ENCODE measurements at regions not wholly inside any gene's neighbourhood (a gene's known extent, or its start where the extent isn't known, plus 50 kb on each side); places are given as distances from the start of the nearest gene placed in this dataset.
"Not testable (repeated sequence)": the region's sequence is repeated elsewhere in the genome, so short reads cannot be mapped to it uniquely, and the experiment has no call there.

DNA sequence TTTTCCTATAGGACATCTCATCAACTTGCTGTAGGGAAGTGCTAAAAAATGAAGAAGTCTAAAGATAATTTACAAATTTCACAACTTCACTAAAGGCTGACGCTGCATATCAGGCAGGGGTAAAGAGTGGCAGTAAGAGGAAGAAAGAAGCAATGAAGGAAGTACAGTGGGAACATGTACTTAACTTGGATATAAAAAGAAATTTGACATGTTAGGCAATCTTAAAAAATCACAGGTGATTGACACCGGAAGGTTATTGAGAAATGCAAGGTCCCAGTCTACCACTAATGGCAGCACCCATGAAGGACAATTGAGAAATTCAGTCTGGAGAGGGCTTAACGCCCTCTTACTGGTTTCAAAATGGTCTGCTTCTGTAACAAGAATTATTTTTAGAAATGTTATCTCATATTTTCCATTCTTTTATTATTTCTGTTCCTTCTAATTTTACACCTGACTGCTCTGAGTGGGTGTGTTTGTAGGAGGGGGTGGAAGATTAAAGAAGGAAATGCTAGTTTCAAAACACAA lies 358.1 kb downstream of the KCNJ2 start:
- no peak for DNase-seq

DNA sequence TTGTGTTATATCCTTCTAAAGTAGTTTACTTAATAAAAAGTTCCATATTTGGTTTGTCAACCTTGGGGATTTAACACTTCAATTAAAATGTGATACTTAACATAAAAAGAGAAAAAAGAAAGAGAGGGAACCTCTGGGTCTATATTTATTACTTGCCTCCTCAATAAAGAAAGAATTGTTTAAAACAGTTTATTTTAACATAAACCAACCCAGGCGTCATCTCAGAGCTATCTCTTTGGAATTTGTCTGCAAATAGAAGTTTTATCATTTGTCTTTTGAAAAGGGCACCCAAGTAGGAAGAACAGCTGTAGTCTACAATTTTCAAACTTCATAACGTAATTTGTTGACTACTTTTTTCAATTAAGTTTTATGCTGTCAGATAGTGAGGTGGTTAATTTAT lies 364.1 kb downstream of the KCNJ2 start:
- DNase-seq, result no peak

DNA sequence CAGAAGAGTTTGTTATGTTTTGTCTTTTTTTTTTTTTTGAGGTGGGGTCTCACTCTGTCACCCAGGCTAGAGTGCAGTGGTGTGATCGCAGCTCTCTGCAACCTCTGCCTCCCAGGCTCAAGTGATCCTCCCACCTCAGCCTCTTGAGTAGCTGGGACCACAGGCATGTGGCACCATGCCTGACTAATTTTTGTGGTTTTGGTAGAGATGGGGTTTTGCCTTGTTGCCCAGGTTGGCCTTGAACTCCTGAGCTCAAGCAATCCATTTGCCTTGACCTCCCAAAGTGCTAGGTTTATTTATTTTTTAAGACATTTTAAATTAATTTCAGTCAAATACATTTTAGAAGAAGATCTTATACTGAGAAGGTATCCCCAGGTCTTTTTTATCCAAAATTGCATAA lies 366.7 kb downstream of the KCNJ2 start:
- DNase-seq, result no peak

DNA sequence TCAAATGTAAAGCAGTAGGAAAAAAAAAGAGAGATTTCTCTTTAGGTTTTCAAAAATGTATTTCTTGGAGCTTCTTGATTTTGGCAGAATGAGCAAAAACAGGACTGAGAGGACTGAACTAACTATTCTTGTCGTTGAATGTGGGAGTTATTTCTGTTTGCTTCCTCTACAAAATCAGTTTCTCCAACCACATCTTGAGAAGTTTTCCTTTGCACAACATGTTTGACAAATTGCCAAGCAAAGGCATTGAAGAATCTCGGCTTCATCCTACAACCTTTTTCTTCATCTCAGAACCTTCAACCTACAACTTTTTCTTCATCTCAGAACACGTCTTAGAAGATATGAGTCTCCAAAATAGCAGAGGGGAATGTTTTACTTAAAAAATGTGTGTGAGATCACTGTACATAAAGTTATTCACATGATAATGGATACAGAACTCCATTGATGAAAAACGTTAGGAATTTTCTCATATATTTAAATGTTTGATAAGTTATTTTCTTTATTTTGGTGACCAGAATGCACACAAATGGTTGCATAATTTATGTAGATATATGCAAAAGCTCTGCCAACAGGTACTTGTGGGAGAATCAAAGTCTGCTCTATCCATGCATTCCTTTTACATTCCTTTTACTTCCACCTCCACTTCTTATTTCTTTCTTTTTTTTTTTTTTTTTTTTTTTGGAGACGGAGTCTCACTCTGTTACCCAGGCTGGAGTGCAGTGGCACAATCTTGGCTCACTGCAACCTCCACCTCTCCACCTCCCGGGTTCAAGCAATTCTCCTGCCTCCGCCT lies 370.0 kb downstream of the KCNJ2 start:
- no peak for DNase-seq

DNA sequence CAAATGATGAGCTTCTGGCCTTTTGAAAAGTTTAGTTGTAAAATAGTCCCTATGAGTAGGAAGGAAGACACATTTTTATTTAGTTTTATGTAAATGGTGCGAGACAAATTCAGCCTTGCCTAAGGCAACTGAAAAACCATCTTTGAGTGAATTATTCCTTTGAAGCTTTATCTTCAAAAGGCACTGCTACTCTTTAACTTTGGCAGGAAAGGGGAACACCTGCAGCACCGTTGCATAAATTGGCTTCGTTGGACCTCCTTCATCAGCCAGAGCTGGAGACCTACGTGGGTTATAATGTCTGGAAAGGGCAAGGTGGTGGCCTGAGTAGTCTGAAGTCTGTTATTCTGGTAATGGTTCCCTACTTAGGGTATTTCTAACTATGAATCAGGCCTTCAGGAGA lies 373.5 kb downstream of the KCNJ2 start:
- no peak for DNase-seq

DNA sequence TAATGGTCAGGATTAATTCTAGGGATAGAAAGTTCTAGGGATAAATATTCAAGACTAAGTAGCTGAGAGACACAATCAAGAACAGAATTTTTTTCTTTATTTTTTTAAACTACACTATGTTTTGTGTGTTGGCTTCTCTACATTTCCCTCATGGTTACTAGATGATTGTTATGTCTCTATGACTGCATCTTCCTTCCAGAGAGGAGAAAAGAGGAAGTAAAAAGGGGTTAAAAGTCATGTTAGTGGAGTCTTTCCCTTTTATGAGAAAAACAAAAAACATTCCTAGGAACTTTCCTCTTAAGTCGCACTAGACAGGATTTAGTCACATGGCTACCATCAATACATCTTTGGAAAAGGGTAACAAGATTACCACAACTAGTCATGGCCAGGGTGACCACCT lies 375.0 kb downstream of the KCNJ2 start:
- DNase-seq, result no peak

DNA sequence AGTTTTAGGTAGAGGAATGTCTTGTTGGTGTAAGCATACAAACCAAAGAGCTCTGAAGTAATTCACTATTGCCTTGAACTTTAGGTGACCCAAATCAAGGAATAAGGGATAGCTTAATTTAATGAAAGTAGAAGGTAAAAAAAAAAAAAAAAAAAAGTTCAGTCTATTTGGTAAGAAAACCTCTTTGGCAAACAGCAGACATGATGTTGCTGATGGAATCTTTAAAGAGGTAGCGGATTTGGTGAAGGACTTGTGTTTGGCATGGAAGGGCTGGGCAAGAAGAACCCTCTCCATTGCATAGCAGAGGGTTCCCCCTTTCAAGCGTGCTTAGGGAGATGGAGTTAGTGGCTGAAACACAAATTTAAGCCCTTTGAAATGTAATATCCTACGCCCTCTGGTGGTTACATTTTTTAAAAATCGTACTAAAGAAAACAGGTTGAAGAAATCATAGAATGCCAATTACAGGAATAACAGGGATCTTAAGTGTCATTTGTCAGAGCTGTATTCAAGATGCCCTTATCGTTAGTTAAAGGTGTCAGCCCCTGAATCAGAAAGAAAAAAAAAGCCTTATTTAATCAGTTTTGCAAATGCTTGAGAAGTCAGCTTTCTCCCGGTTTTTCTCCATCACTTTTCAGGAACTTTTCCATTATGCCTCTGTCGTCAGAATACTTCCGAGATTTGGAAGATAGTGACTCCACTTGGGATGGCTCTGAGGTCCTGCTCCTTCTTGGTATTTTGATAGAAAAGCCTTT lies 383.1 kb downstream of the KCNJ2 start:
- DNase-seq, result peak; percentile 22

DNA sequence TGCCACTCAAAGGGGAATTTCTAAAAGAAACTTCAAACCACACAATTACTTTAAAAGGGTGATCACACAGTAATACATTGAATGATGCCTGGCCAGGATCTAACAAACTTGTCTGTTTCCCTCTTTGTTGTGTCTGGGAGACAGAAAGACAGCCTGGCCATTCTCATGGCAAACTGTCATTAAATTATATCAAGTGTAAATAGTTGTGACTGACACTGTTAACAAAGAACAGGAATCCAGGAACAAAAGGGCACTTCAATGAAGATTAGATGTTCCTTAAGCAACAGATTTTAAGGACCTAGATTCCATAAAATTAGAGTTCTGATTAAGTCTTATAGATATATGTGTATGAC lies 383.6 kb downstream of the KCNJ2 start:
- no peak for DNase-seq

DNA sequence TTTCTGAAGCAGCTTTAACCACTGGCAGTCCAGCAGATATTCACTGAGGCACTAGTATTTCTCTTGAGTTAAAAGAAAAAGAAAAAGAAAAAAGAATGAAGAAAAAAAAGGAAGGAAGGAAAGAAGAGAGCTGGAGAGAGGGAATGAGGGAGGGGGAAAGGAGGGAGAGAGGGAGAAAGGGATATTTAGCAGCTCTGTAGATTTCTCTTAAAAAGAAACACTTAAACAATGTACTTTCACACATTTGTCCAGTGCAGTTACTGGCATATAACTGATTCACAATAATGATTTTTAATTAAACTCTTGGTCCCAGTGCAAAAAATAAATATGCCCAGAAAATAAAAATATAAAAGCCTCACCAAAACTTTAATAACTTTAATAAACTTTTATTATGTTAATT lies 386.4 kb downstream of the KCNJ2 start:
- DNase-seq, result no peak

DNA sequence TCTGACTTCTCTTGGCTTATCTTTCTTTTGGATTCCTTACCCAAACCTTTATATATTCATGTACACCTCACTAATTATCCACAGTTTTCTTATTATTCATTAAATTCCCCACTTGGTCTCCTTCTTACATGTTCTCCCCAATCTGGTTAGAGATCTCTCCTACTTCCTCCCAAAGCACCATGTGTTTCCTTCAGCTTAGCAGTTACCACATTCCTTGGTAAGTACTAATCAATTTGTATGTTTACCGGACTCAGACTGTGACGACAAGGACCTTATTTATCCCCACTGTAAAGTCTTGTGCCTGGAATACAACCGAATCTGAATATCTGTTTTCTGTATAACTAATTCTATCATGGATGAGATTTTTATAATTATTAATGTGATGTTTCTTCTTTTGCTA lies 389.5 kb downstream of the KCNJ2 start:
- no peak for DNase-seq

DNA sequence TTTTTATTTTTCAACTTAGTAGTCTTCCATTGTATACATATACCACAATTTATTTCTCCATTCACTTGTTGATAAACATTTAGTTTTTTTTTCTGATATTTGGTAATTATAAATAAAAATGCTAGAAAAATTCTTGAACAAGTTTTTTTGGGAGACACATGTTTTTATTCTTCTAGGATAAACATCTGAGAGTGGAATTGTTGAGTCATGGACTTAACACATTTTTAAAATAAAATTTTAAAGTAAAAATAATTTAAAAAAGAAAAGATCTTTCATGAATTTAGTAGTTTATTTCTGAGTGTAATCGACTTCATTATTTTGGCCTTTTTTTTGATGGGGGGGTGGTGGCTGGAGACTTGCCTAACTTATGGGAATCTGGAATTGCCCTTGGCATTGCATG lies 391.1 kb downstream of the KCNJ2 start:
- no peak for DNase-seq

DNA sequence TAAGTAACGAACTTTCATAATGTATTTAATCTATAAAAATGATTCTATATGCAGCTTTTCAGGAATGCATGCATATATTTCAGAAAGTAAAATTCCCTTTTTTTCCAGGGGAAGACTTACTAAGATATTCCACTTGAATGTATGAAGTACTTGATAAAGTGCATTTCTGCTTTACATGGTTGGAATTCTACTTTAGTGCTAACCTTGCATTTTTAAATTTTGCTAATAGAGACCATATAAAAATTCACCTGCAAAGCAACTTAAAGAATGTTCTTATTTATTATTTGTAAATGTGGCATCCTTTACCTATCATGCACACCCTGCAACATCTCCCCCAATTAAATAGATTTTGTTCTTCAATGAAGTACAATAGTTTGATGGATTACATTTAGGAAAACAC lies 392.8 kb downstream of the KCNJ2 start:
- no peak for DNase-seq

DNA sequence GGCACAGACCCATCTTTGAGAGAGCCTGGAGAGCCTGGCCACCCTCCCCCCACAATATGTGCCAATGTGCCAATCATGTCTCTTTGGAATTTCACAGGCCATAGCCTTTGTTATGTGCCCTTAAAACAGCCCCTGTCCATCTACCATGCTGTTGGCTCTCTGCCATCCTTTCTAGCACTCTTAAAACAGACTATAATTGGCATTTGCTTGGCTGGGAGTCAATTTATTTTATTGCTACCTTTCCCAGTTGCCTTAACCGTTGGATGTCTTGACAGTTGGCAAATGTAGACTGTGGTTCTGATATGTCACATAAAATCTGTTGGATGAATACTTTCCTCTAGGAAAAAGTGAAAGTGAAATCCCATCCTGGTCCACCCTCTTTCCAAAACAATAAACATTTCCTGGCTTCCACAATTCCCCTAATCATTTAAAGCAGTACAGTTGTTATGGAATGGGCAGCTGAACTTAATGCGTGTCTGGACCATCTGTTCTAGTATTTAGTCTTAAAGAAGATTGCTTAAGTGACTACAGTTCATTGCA lies 394.0 kb downstream of the KCNJ2 start:
- peak; percentile 79 for DNase-seq

DNA sequence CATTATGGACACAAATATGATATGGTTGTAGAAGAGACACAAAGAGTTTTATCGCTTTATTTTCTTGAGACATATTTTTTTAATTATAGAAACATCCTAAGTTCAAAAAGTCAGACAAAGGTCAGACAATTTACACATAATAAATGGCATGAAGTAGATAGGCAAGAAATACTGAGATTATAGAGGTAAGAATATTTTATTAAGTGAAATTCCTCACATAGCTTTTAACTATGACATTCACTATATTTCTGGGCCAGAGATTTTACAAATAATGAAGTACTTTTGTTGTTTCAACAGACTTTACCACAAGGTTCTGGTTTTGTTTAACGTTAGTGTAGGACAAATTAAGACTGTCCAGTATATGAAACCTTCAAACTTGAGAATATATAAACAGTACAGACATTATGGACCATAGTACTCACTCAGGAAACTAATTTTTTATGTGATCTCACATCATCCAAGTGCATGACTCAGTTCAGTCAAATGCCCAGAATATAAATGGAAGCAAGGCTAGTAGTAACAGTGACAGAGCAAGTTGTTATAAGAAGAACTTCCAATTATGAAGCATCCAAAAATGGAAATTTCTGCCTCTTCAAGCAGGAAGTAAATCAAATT lies 394.8 kb downstream of the KCNJ2 start:
- no peak for DNase-seq

DNA sequence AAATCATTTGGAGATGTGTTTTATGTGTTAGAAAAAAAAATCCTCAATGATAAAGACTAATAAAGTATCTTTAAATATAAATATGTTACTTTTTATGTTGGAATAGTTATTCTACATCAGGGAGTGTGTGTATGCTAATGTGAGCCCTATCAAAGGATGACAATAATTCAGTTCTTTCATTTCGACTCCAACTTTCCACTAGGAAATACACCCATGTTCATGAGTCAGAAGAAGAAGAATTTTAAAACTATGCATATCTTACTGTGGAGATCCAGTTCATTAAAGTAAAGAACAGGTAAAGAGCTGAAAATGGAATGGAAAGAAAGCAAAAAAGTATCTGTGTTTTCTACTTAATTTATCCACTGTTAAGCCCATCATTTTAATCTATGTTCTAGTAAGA lies 399.8 kb downstream of the KCNJ2 start:
- no peak for DNase-seq

DNA sequence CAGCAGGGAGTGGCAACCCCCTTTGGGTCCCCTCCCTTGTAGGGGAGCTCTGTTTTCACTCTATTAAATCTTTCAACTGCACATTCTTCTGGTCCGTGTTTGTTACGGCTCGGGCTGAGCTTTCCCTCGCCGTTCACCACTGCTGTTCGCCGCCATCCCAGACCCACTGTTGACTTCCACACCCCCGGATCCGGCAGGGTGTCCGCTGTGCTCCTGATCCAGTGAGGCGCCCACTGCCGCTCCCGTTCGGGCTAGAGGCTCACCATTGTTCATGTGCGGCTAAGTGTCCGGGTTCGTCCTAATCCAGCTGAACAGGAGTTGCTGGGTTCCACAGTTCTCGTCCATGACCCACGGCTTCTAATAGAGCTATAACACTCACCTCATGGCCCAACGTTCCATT lies 408.1 kb downstream of the KCNJ2 start:
- no peak for DNase-seq

DNA sequence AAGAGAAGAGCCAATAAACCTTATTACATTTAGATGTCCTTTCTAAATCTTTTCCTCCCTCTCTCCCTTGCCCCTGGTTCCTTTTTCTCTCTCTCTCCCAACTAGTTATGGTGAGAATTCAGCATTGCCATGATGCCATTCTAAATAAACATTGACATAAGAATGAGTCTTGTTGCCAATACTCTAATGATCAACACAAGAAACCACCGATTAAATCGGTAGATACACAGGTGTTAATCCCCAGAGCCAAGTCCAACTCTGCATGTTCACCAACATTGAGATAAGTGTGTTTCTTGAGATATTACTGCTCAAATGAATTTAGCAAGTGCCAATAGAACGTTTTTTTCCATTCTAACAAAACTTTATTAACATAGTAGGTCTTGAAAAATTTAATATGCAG lies 412.1 kb downstream of the KCNJ2 start:
- DNase-seq, result no peak

DNA sequence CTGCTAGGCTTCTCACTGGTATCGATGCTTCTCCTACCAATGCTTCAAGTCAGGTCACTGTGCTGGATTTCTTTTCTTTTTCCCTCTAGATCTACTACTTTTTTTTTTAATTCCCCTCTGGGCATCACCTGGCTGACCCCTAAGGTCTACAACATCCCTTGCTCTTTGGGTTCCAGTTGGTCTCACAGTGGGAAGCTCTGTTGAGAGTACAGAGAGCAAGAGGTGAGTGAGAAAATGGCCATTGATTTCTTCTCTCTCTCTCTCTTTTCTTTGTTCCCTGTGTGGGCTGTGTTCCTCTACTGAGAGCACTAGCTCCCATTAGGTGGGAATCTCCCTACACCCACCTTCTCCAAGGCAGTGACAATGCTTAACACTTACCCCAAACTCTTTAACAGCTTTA lies 413.4 kb downstream of the KCNJ2 start:
- no peak for DNase-seq

DNA sequence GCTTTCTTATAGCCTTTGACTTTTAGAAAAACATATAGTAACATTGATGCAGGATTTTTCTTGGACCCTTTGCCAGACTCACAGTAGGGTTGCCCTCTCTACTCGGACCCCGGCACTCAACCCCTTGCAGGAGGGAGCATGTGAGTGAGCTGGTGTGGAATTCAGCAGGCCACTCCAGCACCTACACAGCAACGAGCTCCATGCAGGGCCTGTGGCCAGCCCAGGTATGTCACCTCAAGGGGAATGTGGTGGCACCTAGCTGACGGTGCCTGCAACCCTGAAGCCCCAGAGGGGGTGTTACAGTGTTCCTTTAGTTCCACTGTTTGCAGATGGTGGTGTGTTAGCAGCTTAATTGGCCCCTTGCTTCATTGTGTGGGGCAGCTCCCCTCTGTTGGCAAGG lies 414.9 kb downstream of the KCNJ2 start:
- DNase-seq, result no peak

DNA sequence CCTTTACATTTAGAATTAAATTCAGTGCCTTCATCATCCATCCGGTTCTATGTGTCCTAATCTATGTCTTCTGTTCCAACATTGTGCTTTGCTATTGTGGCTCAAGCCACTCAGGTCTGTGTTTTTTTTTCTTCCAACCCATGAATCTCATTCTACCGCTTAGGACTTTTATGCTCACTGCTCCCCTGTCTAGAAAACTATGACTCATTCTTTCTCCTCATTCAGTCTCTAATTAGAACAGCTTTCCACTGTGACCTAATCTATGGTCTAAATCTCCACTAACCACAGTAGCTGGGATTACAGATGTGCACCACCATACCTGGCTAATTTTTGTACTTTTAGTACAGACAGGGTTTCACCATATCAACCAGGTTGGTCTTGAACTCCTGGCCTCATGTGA lies 418.7 kb downstream of the KCNJ2 start:
- no peak for DNase-seq

DNA sequence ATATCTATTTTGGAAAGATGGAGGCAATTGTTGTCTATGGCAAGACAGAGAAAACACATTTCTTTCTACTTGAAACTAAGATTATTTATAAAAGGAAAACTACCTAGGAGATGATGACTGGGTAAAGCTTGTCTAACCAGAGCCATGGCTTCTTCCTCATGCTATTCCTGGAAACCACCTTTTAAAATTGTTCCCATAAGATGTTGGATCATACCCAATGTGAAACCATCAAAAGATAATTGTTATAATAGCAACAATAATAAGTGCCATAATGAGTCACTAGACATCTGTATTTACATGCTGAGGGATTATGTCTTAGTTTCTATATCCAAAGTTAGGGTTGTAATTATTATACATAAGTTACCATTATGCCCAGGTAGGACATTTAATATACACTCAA lies 428.4 kb downstream of the KCNJ2 start:
- no peak for DNase-seq

DNA sequence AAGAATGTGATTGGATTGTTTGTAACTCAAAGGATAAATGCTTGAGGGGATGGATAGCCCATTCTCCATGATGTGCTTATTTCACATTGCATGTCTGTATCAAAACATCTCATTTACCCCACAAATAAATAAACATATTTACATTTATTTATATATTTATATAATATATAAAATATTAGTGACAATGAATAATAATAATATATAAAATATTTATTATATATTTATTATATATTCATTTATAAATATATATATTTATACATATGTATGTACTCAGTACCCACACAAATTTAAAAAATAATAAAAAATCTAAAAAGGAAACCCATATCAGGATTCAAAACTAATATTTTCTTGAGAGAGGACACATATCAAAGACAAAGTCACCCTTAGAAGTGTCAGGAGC lies 429.9 kb downstream of the KCNJ2 start:
- DNase-seq, result no peak

DNA sequence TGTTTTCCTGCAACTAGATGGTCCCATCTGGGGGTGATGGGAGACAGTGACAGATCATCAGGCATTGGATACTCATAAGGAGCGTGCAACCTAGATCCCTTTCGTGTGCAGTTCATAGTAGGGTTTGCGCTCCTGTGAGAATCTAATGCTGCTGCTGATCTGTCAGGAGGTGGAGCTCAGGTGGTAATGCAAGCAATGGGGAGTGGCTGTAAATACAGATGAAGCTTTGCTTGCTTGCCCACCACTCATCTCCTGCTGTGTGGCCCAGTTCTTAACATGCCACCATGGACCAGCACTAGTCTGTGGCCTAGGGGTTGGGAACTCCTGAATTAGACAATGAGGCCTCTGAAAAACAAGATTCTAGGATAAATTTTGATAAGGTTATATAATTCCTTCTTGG lies 430.6 kb downstream of the KCNJ2 start:
- DNase-seq, result not testable (repeated sequence)

DNA sequence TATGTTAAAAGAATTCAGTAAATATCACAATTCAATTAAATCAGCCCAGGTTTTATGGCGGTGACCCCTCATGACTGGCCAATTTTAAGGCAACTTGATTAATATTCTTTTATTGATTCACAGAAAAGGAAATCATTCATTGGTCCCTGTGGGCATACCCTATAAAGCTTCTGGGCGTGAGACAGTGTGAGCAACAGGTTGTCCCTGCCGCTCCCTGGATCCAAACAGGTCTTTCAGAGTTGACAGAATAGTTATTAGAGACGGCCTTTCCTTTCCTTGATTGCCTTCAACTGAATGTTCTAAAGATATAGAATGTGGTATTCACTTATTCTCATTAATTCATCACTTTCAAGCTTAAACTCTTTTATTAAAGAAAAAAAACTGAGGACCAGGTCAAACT lies 433.9 kb downstream of the KCNJ2 start:
- DNase-seq, result no peak

All from NCI-H2029 (cell line).